ENCODE measurements at regions not wholly inside any gene's neighbourhood (a gene's known extent, or its start where the extent isn't known, plus 50 kb on each side); places are given as distances from the start of the nearest gene placed in this dataset.

DNA sequence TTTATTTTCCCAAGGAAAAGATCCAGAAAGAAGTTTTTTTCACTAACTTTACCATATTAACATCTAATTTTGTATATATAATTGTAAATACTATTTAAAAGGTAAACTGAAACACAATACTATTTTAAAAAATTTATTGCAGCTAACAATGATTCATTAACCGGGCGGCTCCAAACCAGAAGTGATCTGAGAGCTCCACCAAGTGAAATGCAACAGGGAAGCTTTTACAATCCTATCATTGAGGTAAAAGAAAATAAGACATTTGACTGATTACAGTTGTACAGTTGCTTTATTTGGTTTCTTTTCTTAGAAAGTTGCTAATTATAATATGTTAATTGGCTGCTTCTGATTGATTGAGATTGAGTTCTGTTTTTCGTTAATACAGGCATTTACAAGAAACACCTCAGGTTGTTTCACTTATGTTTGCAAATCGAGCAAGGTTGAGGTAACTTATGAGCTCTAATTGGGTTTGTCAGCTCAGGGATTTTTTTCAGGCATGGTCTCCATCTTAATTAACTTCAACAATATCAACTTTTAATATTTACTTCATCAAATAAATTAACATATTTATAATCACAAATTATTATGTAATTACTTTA is 220.2 kb upstream of the UGT8 start:
- TF ChIP-seq, protein P1, sequence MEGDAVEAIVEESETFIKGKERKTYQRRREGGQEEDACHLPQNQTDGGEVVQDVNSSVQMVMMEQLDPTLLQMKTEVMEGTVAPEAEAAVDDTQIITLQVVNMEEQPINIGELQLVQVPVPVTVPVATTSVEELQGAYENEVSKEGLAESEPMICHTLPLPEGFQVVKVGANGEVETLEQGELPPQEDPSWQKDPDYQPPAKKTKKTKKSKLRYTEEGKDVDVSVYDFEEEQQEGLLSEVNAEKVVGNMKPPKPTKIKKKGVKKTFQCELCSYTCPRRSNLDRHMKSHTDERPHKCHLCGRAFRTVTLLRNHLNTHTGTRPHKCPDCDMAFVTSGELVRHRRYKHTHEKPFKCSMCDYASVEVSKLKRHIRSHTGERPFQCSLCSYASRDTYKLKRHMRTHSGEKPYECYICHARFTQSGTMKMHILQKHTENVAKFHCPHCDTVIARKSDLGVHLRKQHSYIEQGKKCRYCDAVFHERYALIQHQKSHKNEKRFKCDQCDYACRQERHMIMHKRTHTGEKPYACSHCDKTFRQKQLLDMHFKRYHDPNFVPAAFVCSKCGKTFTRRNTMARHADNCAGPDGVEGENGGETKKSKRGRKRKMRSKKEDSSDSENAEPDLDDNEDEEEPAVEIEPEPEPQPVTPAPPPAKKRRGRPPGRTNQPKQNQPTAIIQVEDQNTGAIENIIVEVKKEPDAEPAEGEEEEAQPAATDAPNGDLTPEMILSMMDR (IDR thresholded peaks at IDR 0.05; ENCODE audit: borderline replicate concordance, control extremely low read depth, extremely low read depth, insufficient read depth, missing control alignments) = no peak
- no peak for DNase-seq (ENCODE audit: low spot score)
- in situ Hi-C loops (cut with MboI; ENCODE audit: low sequenced_read_pairs, unreplicated experiment) = loop anchor here (25.0 kb wide), 2 partner anchors 416 to 991 kb away; no protein-coding TSS in a partner anchor

DNA sequence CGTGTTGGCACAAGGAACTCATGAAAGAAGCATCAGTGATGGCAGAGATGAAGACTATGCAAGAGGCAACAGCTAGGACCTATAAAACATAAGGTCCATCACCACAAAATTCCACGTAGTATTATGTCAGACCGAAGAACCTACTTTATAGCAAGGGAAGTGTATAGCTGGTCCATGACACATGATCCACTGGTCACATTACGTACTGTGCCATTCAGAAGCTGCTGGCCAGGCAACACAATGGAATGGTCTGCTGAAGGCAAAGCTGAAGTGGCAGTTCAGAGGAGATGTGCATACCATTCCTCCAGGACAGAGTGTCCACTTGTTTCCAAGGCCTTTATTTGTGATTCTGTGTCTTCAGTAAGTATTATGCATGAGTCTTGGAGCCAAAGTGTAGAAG is 215.5 kb upstream of the UGT8 start:
- TF ChIP-seq, protein P1 (IDR thresholded peaks at IDR 0.05; ENCODE audit: borderline replicate concordance, control extremely low read depth, extremely low read depth, insufficient read depth, missing control alignments) = no peak
- DNase-seq (ENCODE audit: low spot score) = no peak
- in situ Hi-C loops (cut with MboI; ENCODE audit: low sequenced_read_pairs, unreplicated experiment) = loop anchor here (25.0 kb wide), 2 partner anchors 421 to 996 kb away; no protein-coding TSS in a partner anchor

DNA sequence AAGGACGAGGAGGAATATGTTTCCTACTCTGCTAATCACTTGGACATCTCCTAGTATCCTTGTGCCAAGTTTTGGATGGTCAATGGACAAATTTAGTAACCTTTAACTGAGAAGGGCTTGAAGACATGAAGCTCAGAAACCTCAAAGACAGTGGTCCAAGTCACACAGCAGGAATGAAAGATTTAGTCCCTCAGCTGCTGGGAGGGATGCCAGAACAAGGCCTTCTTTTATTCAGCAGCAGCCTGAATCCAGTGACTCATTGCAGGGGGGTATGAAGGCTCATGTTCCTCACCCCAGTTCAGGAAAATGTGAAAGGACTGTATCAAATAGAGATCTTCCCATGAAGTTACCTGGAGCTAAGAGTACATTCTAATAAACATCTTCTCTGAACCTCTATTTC is 214.9 kb upstream of the UGT8 start:
- TF ChIP-seq, protein P1 (IDR thresholded peaks at IDR 0.05; ENCODE audit: borderline replicate concordance, control extremely low read depth, extremely low read depth, insufficient read depth, missing control alignments) = no peak
- no peak for DNase-seq (ENCODE audit: low spot score)
- in situ Hi-C loops (cut with MboI; ENCODE audit: low sequenced_read_pairs, unreplicated experiment) = loop anchor here (25.0 kb wide), 2 partner anchors 421 to 996 kb away; no protein-coding TSS in a partner anchor

DNA sequence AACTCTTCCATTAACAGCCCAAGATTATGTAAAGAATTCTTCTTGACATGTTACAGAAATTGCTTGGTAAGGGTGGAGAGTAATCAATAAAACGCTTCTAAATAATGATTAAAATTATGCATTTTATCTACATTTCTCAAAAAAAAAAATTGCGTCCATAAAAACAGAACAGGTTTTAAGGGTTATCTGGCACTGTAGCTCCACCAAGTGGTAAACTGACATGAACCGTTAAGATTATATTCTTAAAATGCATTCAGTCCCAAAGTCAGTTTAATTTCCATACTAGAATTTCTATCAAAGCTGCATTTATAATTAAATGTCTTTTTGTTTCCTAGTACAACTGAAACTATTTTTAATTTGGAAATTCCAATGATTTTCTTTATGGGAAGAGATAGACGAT is 214.0 kb upstream of the UGT8 start:
- TF ChIP-seq, protein P1 (IDR thresholded peaks at IDR 0.05; ENCODE audit: borderline replicate concordance, control extremely low read depth, extremely low read depth, insufficient read depth, missing control alignments) = peak; percentile 40
- no peak for DNase-seq (ENCODE audit: low spot score)
- in situ Hi-C loops (cut with MboI; ENCODE audit: low sequenced_read_pairs, unreplicated experiment) = loop anchor here (25.0 kb wide), 2 partner anchors 422 to 997 kb away; no protein-coding TSS in a partner anchor

DNA sequence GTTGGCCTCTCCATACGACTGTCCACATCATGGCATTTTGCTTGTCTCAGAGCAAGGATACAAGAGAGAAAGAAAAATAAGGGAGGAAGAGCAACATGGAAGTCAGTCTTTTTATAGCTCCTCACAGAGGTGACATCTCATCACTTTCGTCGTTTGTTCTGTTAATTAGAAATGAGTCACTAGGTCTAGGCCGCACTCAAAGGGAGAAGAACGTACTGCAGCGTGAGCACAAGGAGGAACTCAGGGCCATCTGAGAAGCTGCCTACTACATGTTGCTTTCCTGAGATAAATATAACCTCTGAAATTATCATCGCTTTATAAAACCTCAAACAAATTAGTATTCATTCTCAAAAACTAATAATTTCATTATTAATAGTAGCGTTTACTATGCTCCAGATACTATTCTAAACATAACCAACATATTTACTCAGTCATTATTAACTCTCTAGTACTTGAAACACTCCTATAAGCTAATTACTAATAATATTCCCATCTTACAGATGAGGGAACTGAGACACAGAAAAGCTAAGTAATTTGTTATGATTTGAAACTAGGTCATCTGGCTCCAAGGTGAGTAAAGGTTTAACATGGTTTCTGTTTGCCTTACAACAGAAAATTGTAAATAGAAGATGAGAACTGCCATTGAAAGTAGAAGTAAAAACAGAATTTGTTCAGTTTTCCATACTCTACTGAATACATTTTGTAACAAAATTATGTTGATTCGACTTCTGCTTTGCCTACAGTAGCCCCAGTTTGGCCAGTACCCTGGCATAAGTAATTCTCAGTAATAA is 213.2 kb upstream of the UGT8 start:
- TF ChIP-seq, protein P1 (IDR thresholded peaks at IDR 0.05; ENCODE audit: borderline replicate concordance, control extremely low read depth, extremely low read depth, insufficient read depth, missing control alignments) = no peak
- in situ Hi-C loops (cut with MboI; ENCODE audit: low sequenced_read_pairs, unreplicated experiment) = loop anchor here (25.0 kb wide), 2 partner anchors 423 to 998 kb away; no protein-coding TSS in a partner anchor
- no peak for DNase-seq (ENCODE audit: low spot score)

DNA sequence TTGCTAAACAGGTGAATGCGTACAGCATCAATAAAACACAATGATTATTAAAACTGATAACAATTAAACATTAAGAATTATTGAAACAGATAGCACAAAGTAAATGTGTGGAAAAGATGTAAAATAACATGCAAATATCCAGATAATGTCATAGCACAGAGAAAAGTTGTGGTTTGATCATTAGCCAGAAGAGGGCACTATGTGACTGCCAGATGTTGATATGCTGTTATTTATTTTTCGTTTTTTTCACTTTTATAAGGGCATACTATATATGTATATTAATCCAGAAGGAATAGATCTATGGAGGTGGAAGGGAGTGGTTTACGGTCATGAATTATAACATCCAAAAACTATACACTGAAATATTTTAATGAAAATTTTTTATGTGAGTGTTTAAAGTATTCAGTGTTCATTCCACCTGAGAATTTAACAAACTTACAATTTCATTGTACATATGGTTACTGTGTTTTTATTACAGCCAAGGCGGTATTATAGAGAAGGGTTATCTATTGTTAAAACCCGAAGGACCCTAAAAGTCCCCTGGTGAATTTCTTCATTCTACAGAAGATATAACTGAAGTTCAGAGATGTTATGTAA is 211.9 kb upstream of the UGT8 start:
- in situ Hi-C loops (cut with MboI; ENCODE audit: low sequenced_read_pairs, unreplicated experiment) = loop anchor here (25.0 kb wide), 2 partner anchors 424 to 999 kb away; no protein-coding TSS in a partner anchor
- TF ChIP-seq, protein P1 (IDR thresholded peaks at IDR 0.05; ENCODE audit: borderline replicate concordance, control extremely low read depth, extremely low read depth, insufficient read depth, missing control alignments) = peak; percentile 46
- peak; percentile 24 for DNase-seq (ENCODE audit: low spot score)

Measured in GM13976 (cell line).